ENCODE measurements at regions not wholly inside any gene's neighbourhood (a gene's known extent, or its start where the extent isn't known, plus 50 kb on each side); places are given as distances from the start of the nearest gene placed in this dataset.

GRCh38 chr6:137981758-137982157, 114.7 kb downstream of the TNFAIP3 start:
- peak overlapping the region in 1 of 3 donors; percentile 27 for H3K27ac ChIP-seq (ENCODE audit: low read depth in 1 of 3, low read length in 2 of 3)
- peaks cover 2 to 16% (median 2%) of the 10 kb centered on the region in 3 donors for H3K4me1 ChIP-seq (ENCODE audit: control insufficient read depth in 3 of 3, insufficient read depth in 2 of 3, low read depth in 1 of 3, low read length in 2 of 3)
- WGBS, 3 donors, result 82 to 96% (median 90%) methylated on average over 3 of the region's 3 CpGs
- no peaks in the 10 kb centered on the region for H3K9me3 ChIP-seq (ENCODE audit: control insufficient read depth in 2 of 2, insufficient read depth in 1 of 2, low read depth in 1 of 2, low read length in 1 of 2)
- H3K4me3 ChIP-seq (ENCODE audit: low read depth in 1 of 3, low read length in 3 of 3), result no peak overlapping the region
- no peaks in the 10 kb centered on the region for H3K36me3 ChIP-seq (ENCODE audit: control insufficient read depth in 3 of 3, insufficient read depth in 2 of 3, low read depth in 1 of 3, low read length in 3 of 3)
- H3K27me3 ChIP-seq (ENCODE audit: control insufficient read depth in 3 of 3, insufficient read depth in 3 of 3, low read length in 3 of 3), result no peaks in the 10 kb centered on the region
- DNase-seq, result no peak
- FAIRE-seq, result no peak

- WGBS, 3 donors, result 54 to 59% (median 55%) methylated on average over 12 of the region's 12 CpGs
- no peaks in the 10 kb centered on the region for H3K9me3 ChIP-seq (ENCODE audit: control insufficient read depth in 2 of 2, insufficient read depth in 1 of 2, low read depth in 1 of 2, low read length in 1 of 2)
- H3K4me1 ChIP-seq (ENCODE audit: control insufficient read depth in 3 of 3, insufficient read depth in 2 of 3, low read depth in 1 of 3, low read length in 2 of 3), result peaks cover 2 to 16% (median 2%) of the 10 kb centered on the region in 3 donors
- DNase-seq, result peak; percentile 16 to 45
- no peak overlapping the region for H3K4me3 ChIP-seq (ENCODE audit: low read depth in 1 of 3, low read length in 3 of 3)
- H3K27me3 ChIP-seq (ENCODE audit: control insufficient read depth in 3 of 3, insufficient read depth in 3 of 3, low read length in 3 of 3), result no peaks in the 10 kb centered on the region
- no peak for FAIRE-seq
- H3K27ac ChIP-seq (ENCODE audit: low read depth in 1 of 3, low read length in 2 of 3), result peak overlapping the region in 2 of 3 donors; percentile 43 to 75
- no peaks in the 10 kb centered on the region for H3K36me3 ChIP-seq (ENCODE audit: control insufficient read depth in 3 of 3, insufficient read depth in 2 of 3, low read depth in 1 of 3, low read length in 3 of 3)
Observed at GRCh38 chr6:137982418-137983189, 115.5 kb downstream of the TNFAIP3 start.

GRCh38 chr6:137983269-137983668, 116.2 kb downstream of the TNFAIP3 start:
- 72 to 80% (median 76%) methylated on average over 5 of the region's 5 CpGs for WGBS, 3 donors
- Histone ChIP-seq H3K9me3 (ENCODE audit: control insufficient read depth in 2 of 2, insufficient read depth in 1 of 2, low read depth in 1 of 2, low read length in 1 of 2) (no peaks in the 10 kb centered on the region), H3K36me3 (ENCODE audit: control insufficient read depth in 3 of 3, insufficient read depth in 2 of 3, low read depth in 1 of 3, low read length in 3 of 3) (no peaks in the 10 kb centered on the region), H3K27ac (ENCODE audit: low read depth in 1 of 3, low read length in 2 of 3) (peak overlapping the region in 1 of 3 donors; percentile 13), H3K27me3 (ENCODE audit: control insufficient read depth in 3 of 3, insufficient read depth in 3 of 3, low read length in 3 of 3) (no peaks in the 10 kb centered on the region), H3K4me1 (ENCODE audit: control insufficient read depth in 3 of 3, insufficient read depth in 2 of 3, low read depth in 1 of 3, low read length in 2 of 3) (peaks cover 0 to 12% (median 2%) of the 10 kb centered on the region in 3 donors), H3K4me3 (ENCODE audit: low read depth in 1 of 3, low read length in 3 of 3) (no peak overlapping the region)
- FAIRE-seq, result no peak
- DNase-seq, result no peak

- no peak overlapping the region for H3K27ac ChIP-seq (ENCODE audit: low read depth in 1 of 3, low read length in 2 of 3)
- no peak overlapping the region for H3K4me3 ChIP-seq (ENCODE audit: low read depth in 1 of 3, low read length in 3 of 3)
- no peaks in the 10 kb centered on the region for H3K4me1 ChIP-seq (ENCODE audit: control insufficient read depth in 3 of 3, insufficient read depth in 2 of 3, low read depth in 1 of 3, low read length in 2 of 3)
- no peak for DNase-seq
- no peak for FAIRE-seq
- H3K36me3 ChIP-seq (ENCODE audit: control insufficient read depth in 3 of 3, insufficient read depth in 2 of 3, low read depth in 1 of 3, low read length in 3 of 3), result no peaks in the 10 kb centered on the region
- no peaks in the 10 kb centered on the region for H3K27me3 ChIP-seq (ENCODE audit: control insufficient read depth in 3 of 3, insufficient read depth in 3 of 3, low read length in 3 of 3)
- 86 to 90% (median 87%) methylated on average over 4 of the region's 4 CpGs for WGBS, 3 donors
- H3K9me3 ChIP-seq (ENCODE audit: control insufficient read depth in 2 of 2, insufficient read depth in 1 of 2, low read depth in 1 of 2, low read length in 1 of 2), result no peaks in the 10 kb centered on the region
Observed at GRCh38 chr6:137989664-137990063, 117.6 kb downstream of the PERP start.

GRCh38 chr6:137995371-137995770, 111.8 kb downstream of the PERP start:
- no peaks in the 10 kb centered on the region for H3K4me1 ChIP-seq (ENCODE audit: control insufficient read depth in 3 of 3, insufficient read depth in 2 of 3, low read depth in 1 of 3, low read length in 2 of 3)
- DNase-seq, result no peak
- H3K9me3 ChIP-seq (ENCODE audit: control insufficient read depth in 2 of 2, insufficient read depth in 1 of 2, low read depth in 1 of 2, low read length in 1 of 2), result peaks cover 0 to 8% of the 10 kb centered on the region in 2 donors
- no peaks in the 10 kb centered on the region for H3K27me3 ChIP-seq (ENCODE audit: control insufficient read depth in 3 of 3, insufficient read depth in 3 of 3, low read length in 3 of 3)
- WGBS, 3 donors, result 72 to 85% (median 80%) methylated on average over 1 of the region's 1 CpG
- no peaks in the 10 kb centered on the region for H3K36me3 ChIP-seq (ENCODE audit: control insufficient read depth in 3 of 3, insufficient read depth in 2 of 3, low read depth in 1 of 3, low read length in 3 of 3)
- FAIRE-seq, result no peak
- no peak overlapping the region for H3K27ac ChIP-seq (ENCODE audit: low read depth in 1 of 3, low read length in 2 of 3)
- H3K4me3 ChIP-seq (ENCODE audit: low read depth in 1 of 3, low read length in 3 of 3), result no peak overlapping the region

GRCh38 chr6:137998461-137999019, 108.7 kb downstream of the PERP start:
- WGBS, 3 donors, result 77 to 91% (median 84%) methylated on average over 4 of the region's 4 CpGs
- H3K36me3 ChIP-seq (ENCODE audit: control insufficient read depth in 3 of 3, insufficient read depth in 2 of 3, low read depth in 1 of 3, low read length in 3 of 3), result no peaks in the 10 kb centered on the region
- DNase-seq (no peak), FAIRE-seq (no peak)
- H3K9me3 ChIP-seq (ENCODE audit: control insufficient read depth in 2 of 2, insufficient read depth in 1 of 2, low read depth in 1 of 2, low read length in 1 of 2), result peaks cover 0 to 8% of the 10 kb centered on the region in 2 donors
- H3K4me1 ChIP-seq (ENCODE audit: control insufficient read depth in 3 of 3, insufficient read depth in 2 of 3, low read depth in 1 of 3, low read length in 2 of 3), result no peaks in the 10 kb centered on the region
- H3K4me3 ChIP-seq (ENCODE audit: low read depth in 1 of 3, low read length in 3 of 3), result no peak overlapping the region
- no peaks in the 10 kb centered on the region for H3K27me3 ChIP-seq (ENCODE audit: control insufficient read depth in 3 of 3, insufficient read depth in 3 of 3, low read length in 3 of 3)
- H3K27ac ChIP-seq (ENCODE audit: low read depth in 1 of 3, low read length in 2 of 3), result no peak overlapping the region

- Histone ChIP-seq H3K9me3 (ENCODE audit: control insufficient read depth in 2 of 2, insufficient read depth in 1 of 2, low read depth in 1 of 2, low read length in 1 of 2) (peaks cover 0 to 8% of the 10 kb centered on the region in 2 donors), H3K27me3 (ENCODE audit: control insufficient read depth in 3 of 3, insufficient read depth in 3 of 3, low read length in 3 of 3) (no peaks in the 10 kb centered on the region), H3K36me3 (ENCODE audit: control insufficient read depth in 3 of 3, insufficient read depth in 2 of 3, low read depth in 1 of 3, low read length in 3 of 3) (no peaks in the 10 kb centered on the region), H3K27ac (ENCODE audit: low read depth in 1 of 3, low read length in 2 of 3) (no peak overlapping the region), H3K4me3 (ENCODE audit: low read depth in 1 of 3, low read length in 3 of 3) (no peak overlapping the region), H3K4me1 (ENCODE audit: control insufficient read depth in 3 of 3, insufficient read depth in 2 of 3, low read depth in 1 of 3, low read length in 2 of 3) (no peaks in the 10 kb centered on the region)
- DNase-seq (no peak), FAIRE-seq (no peak)
- 61 to 76% (median 67%) methylated on average over 5 of the region's 5 CpGs for WGBS, 3 donors
Observed at GRCh38 chr6:137999815-138000214, 107.4 kb downstream of the PERP start.

GRCh38 chr6:138000941-138001340, 106.3 kb downstream of the PERP start:
- Histone ChIP-seq H3K27ac (ENCODE audit: low read depth in 1 of 3, low read length in 2 of 3) (no peak overlapping the region), H3K27me3 (ENCODE audit: control insufficient read depth in 3 of 3, insufficient read depth in 3 of 3, low read length in 3 of 3) (no peaks in the 10 kb centered on the region), H3K4me3 (ENCODE audit: low read depth in 1 of 3, low read length in 3 of 3) (no peak overlapping the region), H3K4me1 (ENCODE audit: control insufficient read depth in 3 of 3, insufficient read depth in 2 of 3, low read depth in 1 of 3, low read length in 2 of 3) (no peaks in the 10 kb centered on the region), H3K36me3 (ENCODE audit: control insufficient read depth in 3 of 3, insufficient read depth in 2 of 3, low read depth in 1 of 3, low read length in 3 of 3) (no peaks in the 10 kb centered on the region), H3K9me3 (ENCODE audit: control insufficient read depth in 2 of 2, insufficient read depth in 1 of 2, low read depth in 1 of 2, low read length in 1 of 2) (peaks cover 0 to 8% of the 10 kb centered on the region in 2 donors)
- FAIRE-seq (no peak), DNase-seq (no peak)
